Lung (tissue), 11 donors: ENCODE measurements at regions not wholly inside any gene's neighbourhood (a gene's known extent, or its start where the extent isn't known, plus 50 kb on each side); places are given as distances from the start of the nearest gene placed in this dataset.

ENCODE experiments used
- ATAC-seq: fragments of 200-7000 bp; cut with Tn5 transposase; one replicate; pipeline ENCODE4 v1.9.1; 2020; ENCODE audit warnings: moderate number of reproducible peaks; ENCODE audit not compliant: insufficient read depth, low FRiP score
- DNase-seq, 3 donors: peaks; one replicate each; pipeline ENCODE4 v3.0.0-alpha.2; 2013 to 2017
- H3K27ac ChIP-seq, 2 donors: one replicate each; pipeline ENCODE4 v1.5.1; 2013; ENCODE audit warnings: mild to moderate bottlenecking in 2 of 2, moderate library complexity in 2 of 2, control low read depth in 1 of 2, inconsistent platforms in 1 of 2, low read depth in 1 of 2, low read length in 1 of 2
- H3K27me3 ChIP-seq, 3 donors: one replicate each; pipeline ENCODE4 v1.5.1; 2013; ENCODE audit warnings: low read length in 2 of 3; ENCODE audit not compliant: control insufficient read depth in 3 of 3, insufficient read depth in 3 of 3
- H3K36me3 ChIP-seq, 4 donors: one replicate each; pipeline ENCODE4 v1.5.1; 2013; ENCODE audit warnings: low read length in 4 of 4, mild to moderate bottlenecking in 1 of 4, moderate library complexity in 1 of 4; ENCODE audit not compliant: control insufficient read depth in 4 of 4, insufficient read depth in 4 of 4
- H3K4me1 ChIP-seq, 5 donors: one replicate each; pipeline ENCODE4 v1.5.1; 2013; ENCODE audit warnings: low read length in 5 of 5, mild to moderate bottlenecking in 2 of 5, moderate library complexity in 1 of 5; ENCODE audit not compliant: control insufficient read depth in 5 of 5, insufficient read depth in 5 of 5
- H3K4me3 ChIP-seq: one replicate; pipeline ENCODE4 v1.5.1; 2013; ENCODE audit warnings: mild to moderate bottlenecking, control low read depth, moderate library complexity
- H3K9ac ChIP-seq, 2 donors: one replicate each; pipeline ENCODE4 v1.5.1; 2013; ENCODE audit warnings: low read length in 2 of 2, control low read depth in 1 of 2; ENCODE audit not compliant: insufficient read depth in 1 of 2
- H3K9me3 ChIP-seq, 4 donors: one replicate each; pipeline ENCODE4 v1.5.1; 2013; ENCODE audit warnings: low read length in 3 of 4, mild to moderate bottlenecking in 1 of 4, moderate library complexity in 1 of 4; ENCODE audit not compliant: control insufficient read depth in 4 of 4, insufficient read depth in 3 of 4
- CTCF ChIP-seq: IDR thresholded peaks from 2 replicates; pipeline ENCODE4 v1.5.1; 2012; ENCODE audit warnings: mild to moderate bottlenecking; ENCODE audit errors: control extremely low read depth, extremely low read depth
- WGBS, 2 donors: extraction: QIAGEN DNeasy Blood & Tissue Kit; methylation state at CpG; one replicate each; pipeline ENCODE4 v1.1.7; 2013; 5-methylcytosine and 5-hydroxymethylcytosine counted together
- donor health status: control.
- donor health status: control.
- donor health status: Bipolar disorder and iron deficiency.
- donor health status: healthy.
- donor health status: DM: yes; HTN: yes; CAD: no.

- peaks cover 0 to 2% (median 0%) of the 10 kb centered on the region in 3 donors for H3K27me3 ChIP-seq
- 60% methylated on average over 3 of the region's 3 CpGs for WGBS, 2 donors
These were observed 435.4 kb downstream of the RPS6KC1 start for GRCh38 chr1:213486488-213486887.

GRCh38 chr1:213491468-213491867, 440.4 kb downstream of the RPS6KC1 start:
- no peaks in the 10 kb centered on the region for H3K9me3 ChIP-seq
- WGBS, 2 donors: 80 to 82% methylated on average over 5 of the region's 5 CpGs
- ATAC-seq (no peak), DNase-seq (no peak)
- no peak overlapping the region for H3K4me3 ChIP-seq
- H3K4me1 ChIP-seq: no peaks in the 10 kb centered on the region
- no peak for TF ChIP-seq CTCF
- no peaks in the 10 kb centered on the region for H3K36me3 ChIP-seq
- H3K27ac ChIP-seq: no peak overlapping the region
- H3K27me3 ChIP-seq: peaks cover 0 to 2% (median 0%) of the 10 kb centered on the region in 3 donors
- H3K9ac ChIP-seq: no peak overlapping the region

More at GRCh38 chr1:213486488-213486887, 435.4 kb downstream of the RPS6KC1 start:
- no peak for TF ChIP-seq CTCF
- no peak overlapping the region for H3K27ac ChIP-seq
- H3K4me3 ChIP-seq: no peak overlapping the region
- H3K9me3 ChIP-seq: no peaks in the 10 kb centered on the region
- no peak for ATAC-seq
- H3K9ac ChIP-seq: no peak overlapping the region
- no peaks in the 10 kb centered on the region for H3K36me3 ChIP-seq
- no peaks in the 10 kb centered on the region for H3K4me1 ChIP-seq
- DNase-seq: no peak

GRCh38 chr1:213492161-213493041, 441.4 kb downstream of the RPS6KC1 start:
- peaks cover 0 to 2% (median 0%) of the 10 kb centered on the region in 3 donors for H3K27me3 ChIP-seq
- H3K9me3 ChIP-seq: no peaks in the 10 kb centered on the region
- no peak overlapping the region for H3K9ac ChIP-seq
- no peak overlapping the region for H3K27ac ChIP-seq
- ATAC-seq (no peak), DNase-seq (peak in 1 of 3 donors; percentile 11)
- WGBS, 2 donors: 75 to 78% methylated on average over 21 of the region's 21 CpGs
- no peak overlapping the region for H3K4me3 ChIP-seq
- no peaks in the 10 kb centered on the region for H3K4me1 ChIP-seq
- no peak for TF ChIP-seq CTCF
- no peaks in the 10 kb centered on the region for H3K36me3 ChIP-seq
